GM11168 (cell line): ENCODE measurements at regions not wholly inside any gene's neighbourhood (a gene's known extent, or its start where the extent isn't known, plus 50 kb on each side); places are given as distances from the start of the nearest gene placed in this dataset.

Source experiments
- in situ Hi-C: fragments of 300-500 bp; cut with MboI; formaldehyde crosslinking; loops from one replicate; pipeline ENCODE4 v1.12.0; 2022; ENCODE audit warnings: low sequenced_read_pairs; ENCODE audit not compliant: unreplicated experiment

DNA sequence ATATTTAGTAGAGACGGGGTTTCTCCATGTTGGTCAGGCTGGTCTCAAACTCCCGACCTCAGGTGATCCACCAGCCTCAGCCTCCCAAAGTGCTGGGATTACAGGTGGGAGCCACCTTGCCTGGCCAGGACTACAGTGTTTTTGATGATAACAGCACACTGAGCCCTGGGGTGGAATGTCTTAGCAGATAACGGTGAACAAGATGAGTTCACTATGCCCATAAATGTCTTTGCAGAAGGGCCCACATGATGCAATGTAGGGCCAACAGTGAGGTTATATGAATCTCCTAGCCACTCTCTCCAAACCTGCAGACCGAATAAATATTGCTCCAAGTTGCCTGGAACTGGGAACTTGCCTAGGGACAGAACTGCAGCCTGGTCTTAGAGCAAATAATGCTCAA is 235.1 kb downstream of the COG6 start:
- in situ Hi-C loops = no loop called here

DNA sequence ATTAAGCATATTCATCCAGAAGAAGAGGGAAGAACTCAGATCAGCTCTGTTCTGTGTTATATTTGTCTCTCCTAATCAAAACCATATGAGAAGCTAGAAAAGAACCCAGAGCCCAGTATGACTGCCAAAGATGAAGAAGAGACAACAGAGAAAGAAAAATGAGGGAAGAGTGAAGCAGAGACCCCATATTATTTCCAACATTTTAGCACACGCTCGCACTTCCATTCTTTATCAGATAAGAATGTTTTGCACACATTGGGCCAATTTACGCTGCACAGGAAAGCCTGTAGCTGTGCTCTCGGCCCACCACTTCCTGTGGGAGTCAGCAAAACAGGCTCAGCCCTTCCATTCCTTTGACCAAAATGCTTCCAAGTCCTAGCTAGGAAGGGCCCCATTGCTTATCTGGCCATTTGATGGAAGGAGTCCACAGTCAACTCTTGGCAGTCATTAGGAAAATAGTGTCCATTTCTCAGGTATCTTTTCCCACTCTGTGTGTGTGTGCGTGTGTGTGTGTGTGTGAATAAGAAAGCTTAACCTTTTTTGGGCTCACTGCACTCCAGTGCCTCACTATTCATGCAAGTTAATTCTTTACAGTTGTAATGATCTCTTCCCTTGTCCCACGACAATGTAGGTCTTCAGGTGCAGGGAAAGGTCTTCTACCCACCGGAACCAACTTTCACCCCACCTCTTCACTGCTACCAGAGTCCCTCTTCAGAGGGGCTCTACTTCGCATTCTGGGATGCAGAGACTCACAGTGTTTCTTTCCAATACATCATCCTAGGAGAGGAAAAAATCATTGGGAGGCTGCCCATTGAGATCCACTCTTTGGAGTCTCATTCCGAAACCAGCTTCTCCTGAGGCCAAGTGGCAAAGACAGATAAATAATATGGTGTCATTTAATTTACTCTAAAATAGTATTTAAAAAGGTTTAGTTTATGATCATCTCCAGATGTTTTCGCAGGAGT is 237.5 kb downstream of the COG6 start:
- in situ Hi-C loops = no loop called here

DNA sequence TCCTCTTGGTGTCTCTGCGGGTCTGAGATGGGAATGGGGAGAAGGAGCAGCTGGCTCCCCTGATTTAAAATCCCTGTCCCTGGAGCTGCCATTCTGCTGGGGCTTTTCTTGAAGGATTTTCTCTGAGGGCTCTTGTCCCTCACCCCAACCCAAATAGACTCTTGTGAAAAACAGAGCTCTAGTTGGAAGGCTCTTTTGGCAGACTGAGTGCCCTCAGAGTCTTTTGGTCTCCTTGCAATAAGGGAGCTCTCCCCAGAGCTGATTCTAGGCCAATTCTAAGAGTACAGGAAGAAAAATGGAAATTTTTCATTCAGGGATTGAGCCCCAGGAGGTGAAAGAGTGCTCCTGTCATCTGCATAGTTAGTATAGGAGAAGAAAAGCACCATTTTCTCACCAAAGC is 238.3 kb downstream of the COG6 start:
- in situ Hi-C loops = no loop called here

DNA sequence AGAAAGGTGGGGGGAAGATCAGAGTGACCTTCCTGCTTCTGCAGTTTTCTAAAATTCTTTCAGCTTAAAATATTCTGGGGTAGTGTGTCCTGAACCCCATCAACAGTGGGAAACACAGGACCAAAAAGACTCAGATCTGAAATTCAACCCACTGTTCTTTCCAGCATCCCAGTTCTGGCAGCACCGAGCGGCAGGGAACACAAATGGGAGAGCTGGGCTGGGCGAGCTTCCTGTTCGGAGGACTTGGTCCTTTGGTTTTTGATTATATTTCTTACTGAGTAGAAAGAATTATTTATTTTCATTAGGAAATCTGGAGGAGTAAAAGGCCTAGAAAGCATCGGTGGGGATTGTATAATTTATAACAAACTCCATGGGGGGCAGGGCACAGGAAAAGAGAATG is 239.1 kb downstream of the COG6 start:
- in situ Hi-C loops = no loop called here

DNA sequence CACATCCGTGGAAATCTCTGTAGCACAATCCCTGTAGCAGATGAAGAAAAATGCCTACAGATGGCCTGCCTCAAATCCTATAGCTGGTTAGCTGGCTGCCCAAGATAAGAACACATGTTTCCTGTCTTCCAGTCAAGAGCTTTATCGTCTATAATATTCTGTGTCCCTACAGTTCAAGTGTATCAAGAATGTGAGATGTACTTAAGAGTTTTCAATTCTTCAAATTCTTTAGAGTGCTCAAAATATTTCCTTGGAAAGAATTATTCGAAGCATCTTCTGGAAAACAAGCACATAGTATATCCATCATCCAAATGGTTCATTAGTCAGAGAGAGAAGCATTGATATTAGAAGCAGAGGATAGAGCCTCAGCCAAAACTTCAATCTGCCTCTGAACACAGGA is 239.8 kb downstream of the COG6 start:
- in situ Hi-C loops = no loop called here

DNA sequence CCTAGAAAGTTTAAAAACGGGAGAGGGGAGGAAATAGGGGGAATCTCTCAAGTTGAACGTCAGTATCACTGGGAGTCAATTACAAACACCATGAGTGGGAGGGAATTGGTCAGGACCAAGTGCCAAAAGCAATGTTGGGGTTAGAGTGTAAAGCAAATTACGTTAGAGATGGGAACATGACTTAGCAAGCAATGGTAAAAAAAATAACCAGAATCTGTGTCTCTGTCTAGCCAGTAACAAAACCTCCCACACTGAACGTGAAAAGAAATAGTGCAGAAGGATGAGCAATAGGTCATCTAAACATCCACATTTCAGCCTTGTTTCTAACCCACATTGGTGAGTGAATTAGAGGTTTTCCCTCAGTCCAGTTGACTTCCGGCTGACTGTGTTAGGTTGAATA is 242.2 kb downstream of the COG6 start:
- in situ Hi-C loops = no loop called here

DNA sequence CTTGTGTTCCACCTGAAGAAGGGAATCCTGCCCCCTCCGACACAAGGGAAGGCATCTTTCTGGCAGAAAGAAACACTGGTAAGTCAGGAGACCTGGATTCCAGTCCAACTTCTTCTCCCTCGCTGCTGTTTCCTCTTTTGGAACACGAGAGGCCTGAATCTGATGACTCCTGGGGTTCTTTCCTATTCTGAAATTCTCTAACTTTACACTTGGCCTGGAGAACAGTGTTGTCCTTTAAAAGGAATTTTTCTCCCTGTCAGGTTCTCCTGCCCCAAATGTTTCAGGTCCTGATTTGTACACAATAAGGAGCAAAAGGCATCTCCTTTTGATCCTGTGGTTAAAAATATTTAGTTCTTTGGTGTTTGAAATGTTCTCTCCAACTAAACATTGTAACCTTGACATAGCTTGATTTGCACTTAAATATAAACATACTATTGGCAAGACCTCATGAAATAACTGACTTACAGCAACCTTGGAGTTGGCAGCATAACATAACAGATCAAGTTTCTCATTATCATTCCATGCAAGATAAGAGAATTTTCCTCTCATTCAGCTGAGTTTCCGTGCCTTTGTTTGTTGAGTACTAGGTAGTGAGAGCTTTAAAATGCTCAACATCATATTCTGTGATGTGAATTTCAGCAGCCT is 244.8 kb downstream of the COG6 start:
- in situ Hi-C loops = no loop called here

DNA sequence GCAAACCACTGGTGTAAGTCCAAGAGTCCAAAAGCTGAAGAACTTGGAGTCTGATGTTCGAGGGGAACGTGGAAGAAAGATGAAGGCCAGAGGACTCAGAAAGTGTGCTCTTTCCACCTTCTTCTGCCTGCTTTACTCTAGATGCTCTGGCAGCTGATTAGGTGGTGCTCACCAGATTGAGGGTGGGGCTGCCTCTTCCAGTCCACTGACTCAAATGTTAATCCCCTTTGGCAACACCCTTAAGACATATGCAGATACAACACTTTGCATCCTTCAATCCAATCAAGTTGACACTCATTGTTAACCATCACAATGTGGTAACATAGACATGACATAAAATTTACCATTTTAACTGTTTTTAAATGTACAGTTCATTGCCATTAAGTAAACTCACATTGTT is 249.5 kb downstream of the COG6 start:
- in situ Hi-C loops = no loop called here

DNA sequence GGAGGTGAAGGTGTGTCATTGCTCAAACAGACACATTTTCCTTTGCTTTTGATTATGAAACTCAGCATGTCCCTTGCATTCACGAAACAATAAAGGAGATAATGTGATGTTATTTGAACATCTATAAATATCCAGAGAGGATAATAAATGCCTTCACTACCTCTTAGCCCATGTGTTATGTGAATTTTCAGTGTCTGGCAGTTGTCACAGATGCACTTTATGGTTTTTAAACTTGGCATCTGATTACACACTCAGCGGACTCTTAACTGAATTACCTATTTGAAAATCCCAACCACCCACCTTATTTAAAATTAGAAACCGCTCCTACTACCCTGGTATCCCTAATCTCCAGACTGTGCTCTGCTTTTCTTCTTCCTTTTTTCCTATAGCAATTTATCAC is 254.2 kb downstream of the COG6 start:
- in situ Hi-C loops = no loop called here

DNA sequence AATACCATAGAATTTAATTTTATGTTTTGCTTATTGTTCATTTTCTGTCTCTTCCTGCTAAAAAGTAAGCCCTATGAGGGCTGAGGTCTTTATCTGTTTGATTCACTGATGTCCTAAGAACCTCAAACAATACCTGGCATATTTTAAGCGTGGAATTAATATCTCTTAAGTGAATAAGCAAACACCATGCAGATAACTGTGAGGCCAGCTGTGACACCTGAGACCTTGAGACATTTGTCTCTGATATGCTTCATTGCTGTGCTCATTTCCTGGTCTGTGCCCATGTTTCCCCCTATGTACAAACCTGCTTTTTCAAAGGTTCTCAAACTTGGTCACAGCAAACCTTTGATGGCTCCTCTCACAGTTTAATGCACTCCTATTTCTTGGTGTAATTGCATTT is 254.6 kb downstream of the COG6 start:
- in situ Hi-C loops = no loop called here

DNA sequence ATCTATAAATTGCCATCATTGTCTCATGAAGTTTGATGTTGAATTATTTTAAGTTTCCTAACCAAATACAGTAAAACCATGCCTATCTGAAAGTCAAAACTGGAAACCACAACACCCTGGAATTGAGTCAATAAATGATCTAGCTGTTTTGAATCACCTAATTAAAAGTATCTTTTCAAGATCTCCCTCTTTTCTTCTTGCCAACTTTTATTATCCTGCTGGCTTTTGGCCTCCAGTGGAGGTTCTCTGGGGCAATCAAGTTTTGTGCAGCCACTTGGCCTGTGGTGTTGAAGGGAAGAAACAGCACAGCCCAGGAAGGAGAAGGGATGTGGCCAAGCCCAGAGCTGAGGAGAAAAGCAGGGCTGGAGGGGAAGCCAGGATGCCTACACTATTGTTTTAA is 255.4 kb downstream of the COG6 start:
- in situ Hi-C loops = no loop called here

DNA sequence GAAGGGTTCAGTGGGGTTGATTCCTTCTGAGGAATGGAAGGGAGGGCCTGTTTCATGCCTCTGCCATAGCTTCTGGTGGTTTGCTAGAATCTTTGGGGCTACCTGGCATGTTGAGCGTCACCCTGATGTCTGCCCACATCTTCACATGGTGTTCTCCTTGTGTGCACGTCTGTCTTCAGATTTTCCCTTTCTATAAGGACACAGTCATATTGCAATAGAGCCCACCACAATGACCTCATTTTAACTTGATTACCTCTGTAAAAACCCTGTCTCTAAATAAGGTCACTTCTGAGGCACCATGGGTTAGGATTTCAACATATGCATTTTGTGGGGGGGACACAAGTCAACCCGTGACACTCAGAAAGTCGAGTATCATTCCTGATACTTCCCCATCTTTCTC is 257.9 kb downstream of the COG6 start:
- in situ Hi-C loops = no loop called here

DNA sequence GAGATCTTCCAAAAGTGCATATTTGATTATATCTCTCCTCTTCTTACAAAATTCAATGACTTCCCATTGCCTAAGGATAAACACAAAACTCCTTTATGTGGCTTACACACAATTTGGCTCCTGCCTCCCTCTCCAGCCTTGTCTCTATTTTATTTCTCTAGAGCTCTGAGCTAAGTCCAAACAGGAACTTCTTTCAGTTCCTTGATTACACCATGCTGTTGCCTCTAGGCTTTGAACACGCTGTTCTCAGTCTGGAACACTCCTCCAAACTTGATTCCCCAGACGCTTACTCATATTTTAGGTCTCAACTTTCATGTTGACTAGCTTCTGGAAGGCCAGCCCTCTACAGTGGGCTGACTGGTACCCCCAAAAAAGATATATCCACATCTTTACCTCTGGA is 258.5 kb downstream of the COG6 start:
- in situ Hi-C loops = no loop called here

DNA sequence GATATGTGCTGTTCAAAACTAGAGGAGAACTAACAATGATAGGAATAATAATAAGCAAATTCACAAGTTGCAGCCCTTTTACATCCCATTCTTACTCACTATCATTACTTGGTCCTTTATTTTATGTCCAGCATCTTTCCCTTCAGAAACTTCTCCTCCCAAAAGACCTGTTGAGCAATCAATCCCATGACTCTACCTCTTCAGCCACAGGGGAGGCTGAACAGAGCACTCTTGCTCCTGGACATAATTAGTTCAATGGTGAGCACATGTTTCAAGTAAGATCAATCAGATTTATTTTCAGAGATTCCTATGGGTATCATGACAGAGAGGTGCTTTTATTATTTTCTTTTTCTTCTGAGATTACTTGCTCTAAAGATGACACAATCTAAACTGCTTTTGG is 260.0 kb downstream of the COG6 start:
- in situ Hi-C loops = no loop called here

DNA sequence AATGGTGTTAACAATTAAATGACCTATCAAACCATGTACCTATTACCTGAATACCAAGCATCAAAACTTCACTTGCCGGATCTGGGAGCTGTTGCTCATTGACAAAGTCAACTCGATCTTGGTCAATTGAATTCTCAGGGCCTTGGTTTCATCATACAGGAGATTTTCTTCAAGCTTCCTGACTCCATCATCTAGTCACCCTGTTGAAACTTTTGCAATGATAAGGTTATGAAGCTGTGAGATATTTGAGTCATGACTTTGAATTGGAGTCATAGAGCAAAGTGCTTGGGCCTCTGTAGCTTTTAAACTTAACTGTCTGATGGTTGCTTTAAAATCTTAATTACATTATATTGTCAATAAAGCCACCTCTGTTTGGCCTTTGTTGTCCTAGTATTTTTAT is 260.9 kb downstream of the COG6 start:
- in situ Hi-C loops = no loop called here

DNA sequence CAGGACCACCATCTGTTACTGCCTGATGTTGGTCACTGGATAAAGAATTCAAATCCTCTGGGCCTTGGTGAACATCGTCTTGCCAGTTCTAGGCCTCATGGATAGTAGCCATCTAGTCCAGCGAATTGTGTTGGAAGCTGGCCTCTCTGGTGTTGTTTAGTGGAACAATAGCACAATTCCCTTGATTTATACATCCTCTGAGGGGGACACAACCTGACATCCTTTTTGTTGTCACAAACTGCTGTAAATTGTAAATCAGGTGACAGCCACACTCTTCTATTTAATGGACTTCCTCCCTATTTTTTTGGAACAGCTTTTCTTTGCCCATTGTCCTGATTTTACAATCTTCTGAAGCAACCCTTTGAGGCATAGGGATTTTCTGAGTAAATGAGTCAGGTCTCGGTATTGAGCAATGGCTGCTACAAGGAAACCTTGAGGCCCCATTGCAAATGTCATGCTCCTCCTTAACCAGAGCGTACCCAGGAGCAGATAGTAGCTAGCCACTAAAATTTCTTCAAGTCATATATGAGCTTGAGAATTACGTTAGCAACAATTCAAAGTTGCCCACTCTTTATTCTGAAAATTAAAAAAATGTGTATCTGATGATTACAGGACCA is 263.3 kb downstream of the COG6 start:
- in situ Hi-C loops = no loop called here

DNA sequence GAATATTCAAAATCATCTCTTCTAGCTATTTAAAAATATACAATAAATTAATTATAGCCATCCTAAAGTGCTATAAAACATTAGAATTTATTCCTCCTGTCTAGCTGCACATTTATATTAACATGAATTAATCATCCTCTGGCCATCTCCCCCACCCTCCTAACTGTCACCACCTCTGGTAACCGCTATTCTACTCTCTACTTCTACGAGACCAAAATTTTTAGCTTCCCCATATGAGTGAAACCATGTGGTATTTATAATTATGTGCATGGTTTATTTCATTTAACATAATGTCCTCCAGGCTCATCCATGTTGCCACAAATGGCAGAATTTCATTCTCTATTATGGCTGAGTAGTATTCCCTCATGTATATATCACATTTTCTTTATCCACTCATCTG is 265.2 kb downstream of the COG6 start:
- in situ Hi-C loops = no loop called here

DNA sequence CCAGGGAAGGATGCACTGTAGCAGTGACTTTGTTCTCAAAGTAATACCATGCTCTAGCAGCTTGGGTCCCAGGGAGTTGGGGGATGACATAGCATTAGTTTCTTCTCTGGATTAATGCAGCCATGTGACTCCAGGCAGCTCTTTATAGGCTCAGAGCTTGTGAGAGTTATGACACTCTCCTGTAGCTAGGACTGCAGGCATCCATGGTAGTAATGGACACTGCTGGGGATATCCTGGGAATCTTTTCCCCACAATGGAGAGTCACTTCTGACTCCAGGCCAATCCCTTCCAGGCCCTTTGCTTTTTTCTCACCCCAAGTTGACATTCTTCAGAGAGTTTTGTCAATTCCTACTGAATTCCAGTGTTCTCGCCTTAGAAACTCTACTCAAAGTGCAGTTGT is 270.9 kb downstream of the COG6 start:
- in situ Hi-C loops = loop anchor here (25.0 kb wide), 2 partner anchors 239 to 761 kb away; no protein-coding TSS in a partner anchor

DNA sequence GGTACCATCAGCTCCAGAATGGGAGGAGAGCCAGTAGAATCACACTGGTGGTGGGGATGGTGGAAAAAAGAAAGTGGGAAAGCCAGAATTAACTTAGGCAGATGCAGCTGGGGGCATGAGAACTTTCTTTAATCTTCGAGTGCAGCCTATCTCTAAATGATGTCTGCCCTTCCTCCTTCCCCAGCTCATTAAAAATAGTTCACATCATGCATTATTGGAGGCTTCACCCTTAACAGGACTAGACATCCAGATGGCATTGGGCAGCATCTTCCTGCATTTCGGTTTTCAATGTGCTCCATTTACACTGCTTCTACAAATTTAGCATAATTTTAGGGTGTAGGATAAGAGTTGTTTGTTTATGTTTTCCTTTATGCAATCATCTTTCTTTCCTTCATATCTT is 272.8 kb downstream of the COG6 start:
- in situ Hi-C loops = loop anchor here (25.0 kb wide), 2 partner anchors 241 to 759 kb away; no protein-coding TSS in a partner anchor

DNA sequence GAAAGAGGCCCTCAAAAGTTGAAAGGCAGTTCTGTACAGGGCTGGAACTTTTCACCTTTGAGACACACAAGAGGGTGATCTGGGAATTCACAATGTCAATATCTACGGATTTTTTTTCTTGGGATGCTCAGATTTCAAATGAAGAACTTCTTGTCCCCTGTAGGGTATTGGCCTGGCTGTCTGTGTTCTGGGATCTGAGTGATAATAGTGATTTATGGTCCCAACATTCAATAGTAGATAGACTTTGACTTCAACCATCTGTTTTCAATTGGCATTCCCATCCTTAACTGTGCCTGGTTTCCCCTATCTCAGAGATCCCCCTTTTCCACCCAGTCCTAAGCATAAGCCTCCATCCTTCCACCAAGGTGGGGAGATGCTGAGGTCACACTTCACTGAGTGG is 274.1 kb downstream of the COG6 start:
- in situ Hi-C loops = loop anchor here (25.0 kb wide), 2 partner anchors 242 to 758 kb away; no protein-coding TSS in a partner anchor

DNA sequence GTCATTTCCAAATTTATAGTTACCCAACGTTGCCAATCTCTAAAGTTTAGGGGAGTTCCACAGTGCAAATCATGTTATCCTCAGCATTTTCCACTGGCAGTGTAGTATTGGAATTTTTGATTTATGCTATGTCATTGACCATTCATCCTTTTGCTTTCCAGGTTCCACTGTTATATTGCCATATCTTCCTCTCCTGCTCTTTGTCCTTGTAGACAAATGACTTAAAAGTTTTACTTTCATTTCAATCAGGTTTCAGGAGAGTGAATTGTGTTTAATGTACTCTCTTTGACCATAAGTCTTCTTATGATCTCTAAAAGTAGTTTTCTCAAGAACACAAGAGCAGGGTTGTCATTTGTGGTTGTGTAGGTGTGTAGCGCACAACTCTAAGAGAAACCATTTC is 274.6 kb downstream of the COG6 start:
- in situ Hi-C loops = loop anchor here (25.0 kb wide), 2 partner anchors 243 to 757 kb away; no protein-coding TSS in a partner anchor
